GM18499 (cell line): ENCODE measurements at regions not wholly inside any gene's neighbourhood (a gene's known extent, or its start where the extent isn't known, plus 50 kb on each side); places are given as distances from the start of the nearest gene placed in this dataset.

Experiments used
- ATAC-seq: cut with Tn5 transposase; IDR thresholded peaks from one replicate; pipeline ENCODE4 v1.9.1; 2021; ENCODE audit warnings: moderate number of reproducible peaks; ENCODE audit not compliant: insufficient read depth, unreplicated experiment

DNA sequence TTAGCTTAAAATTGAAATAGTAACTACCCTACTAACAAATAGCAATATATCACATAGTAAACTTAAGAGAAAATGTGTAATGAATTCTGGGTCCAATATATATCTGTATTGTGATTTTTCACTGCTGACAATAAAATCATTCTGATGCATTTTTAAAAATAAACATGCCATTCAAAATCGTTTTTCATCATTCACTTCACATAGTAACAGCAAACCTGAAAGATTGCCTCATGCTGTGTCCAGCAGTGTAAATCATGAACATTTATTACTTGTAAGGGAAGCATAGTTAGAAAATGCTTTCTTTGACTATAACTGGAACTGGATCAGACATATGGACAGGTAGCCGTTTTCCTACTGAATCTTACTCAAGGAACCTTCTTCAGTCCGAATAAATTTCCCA, 446.1 kb downstream of the UTRN start:
- no peak for ATAC-seq

DNA sequence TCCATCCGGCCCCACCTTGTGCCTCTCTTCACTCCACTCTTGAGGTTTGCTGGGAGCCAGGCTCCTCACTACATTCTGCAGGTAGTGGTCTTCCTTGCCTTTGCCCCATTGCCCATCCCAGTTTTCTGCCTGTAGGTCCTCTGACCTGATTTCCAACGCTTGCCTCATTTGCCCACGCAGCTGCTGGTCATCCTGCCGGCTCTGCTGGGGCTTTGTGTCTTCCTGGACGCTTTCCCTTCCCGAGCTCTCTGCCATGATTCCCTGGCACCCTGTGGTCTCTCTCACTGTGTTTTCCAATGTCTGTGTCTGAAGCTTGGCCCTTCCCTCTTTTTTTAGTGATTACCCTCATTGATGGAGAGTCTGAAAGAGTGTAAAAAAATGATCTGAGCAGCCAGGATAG, 451.6 kb downstream of the UTRN start:
- no peak for ATAC-seq

- ATAC-seq: no peak
Observed at GRCh38 chr6:144737998-144738397, 452.9 kb downstream of the UTRN start.

DNA sequence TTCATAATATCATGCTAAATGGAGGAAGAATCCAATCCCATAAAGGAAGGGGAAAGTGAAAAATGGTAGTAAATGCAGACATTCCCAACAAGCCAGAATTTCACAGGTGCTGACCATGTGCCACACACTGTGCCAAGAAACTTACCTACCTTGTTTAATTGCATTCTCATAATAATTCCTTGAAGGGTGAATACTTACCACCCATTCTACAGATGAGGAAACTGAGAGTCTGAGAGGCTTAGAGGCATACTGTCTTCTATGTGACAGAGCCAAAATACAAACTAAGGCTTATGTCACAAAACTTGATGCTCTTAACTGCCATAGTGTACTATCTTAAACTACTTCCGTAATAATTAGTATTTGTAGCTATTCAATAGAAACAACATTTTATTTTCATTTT, 454.7 kb downstream of the UTRN start:
- ATAC-seq: no peak

DNA sequence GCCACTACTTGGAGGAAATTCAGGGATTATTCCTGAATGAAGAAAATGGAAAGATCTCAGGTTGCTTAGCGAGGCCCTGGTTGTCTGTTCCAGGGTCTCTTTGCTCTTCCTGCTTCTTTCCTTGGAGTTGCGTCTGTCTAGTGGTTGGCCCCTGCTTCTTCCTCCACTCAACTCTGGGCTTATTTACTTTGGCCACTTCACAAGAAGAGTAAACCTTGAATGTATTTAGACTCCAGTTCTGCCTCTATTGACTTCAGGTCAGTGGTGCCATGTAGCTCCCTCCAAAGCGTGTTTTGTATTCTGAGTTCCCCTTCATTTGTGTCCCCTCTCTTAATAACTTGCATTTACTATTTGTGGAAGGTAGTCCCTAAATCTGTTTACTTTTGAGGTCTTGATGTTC, 456.5 kb downstream of the UTRN start:
- ATAC-seq: no peak

DNA sequence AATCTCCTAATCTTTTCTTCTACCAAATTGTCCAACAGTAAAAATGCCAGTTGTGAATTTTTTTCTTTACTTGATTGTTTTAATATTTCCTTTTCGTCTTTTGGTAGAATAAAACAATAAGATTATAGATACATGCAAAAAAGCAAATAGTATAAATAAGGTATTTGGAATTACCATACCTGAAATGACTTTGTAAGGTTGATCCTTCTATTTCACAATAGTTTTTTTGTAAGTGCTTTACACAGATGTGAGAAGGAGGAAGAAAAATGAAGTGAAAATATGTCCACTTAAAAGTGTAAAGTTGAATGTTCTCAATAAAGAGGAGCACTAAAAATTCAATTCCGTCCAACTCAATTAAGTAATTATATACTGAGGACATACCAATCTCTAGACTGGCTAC, 457.6 kb downstream of the UTRN start:
- no peak for ATAC-seq

- ATAC-seq: no peak
Observed at GRCh38 chr6:144744720-144745119, 459.6 kb downstream of the UTRN start.

- ATAC-seq: no peak
Observed at GRCh38 chr6:144745439-144745838, 460.3 kb downstream of the UTRN start.

DNA sequence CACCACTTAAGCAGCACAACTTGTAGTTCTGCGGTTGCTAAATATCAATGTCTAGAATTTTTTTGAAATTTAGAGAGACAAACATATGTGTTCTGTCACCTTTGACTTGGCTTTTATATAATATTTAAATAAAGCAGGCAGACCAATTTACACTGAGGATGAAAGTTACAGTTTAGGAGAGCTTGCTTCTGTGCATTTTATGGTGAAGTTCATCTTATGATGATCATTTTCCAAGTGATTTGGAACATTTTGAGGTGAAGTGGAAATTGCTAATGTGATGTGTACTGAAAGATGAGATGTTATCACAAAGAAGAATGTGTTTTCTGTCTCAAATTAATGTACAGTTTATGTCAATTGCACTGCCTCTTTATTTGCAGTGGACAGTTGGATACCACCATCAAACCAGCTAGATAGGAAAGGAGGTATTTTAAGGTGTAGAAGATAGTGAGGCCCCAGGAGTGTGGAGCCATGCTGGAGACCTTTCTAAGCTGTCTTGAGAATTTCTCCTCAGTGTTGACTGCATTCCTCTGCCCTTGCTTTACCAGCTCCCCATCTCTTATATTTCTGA, 461.9 kb downstream of the UTRN start:
- ATAC-seq: no peak

DNA sequence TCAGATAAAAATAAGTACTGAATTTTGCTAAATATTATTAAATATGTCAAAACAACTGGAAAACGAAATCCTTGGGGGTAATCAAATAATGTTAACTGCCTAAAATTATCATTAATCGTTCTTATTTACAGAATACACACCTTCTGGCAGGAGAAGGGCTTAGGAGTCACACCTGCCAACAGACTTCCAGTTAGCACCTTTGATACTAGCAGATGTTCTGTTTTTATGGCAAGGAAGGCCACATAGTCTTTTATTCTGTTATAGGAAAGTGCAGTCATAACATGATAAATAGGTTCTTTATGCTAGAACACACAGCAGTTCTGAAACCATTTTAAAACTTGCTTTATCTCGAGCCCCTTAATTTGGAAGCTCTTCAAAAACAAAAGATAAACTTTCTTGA, 464.1 kb downstream of the UTRN start:
- no peak for ATAC-seq

- ATAC-seq: peak; percentile 94
Observed at GRCh38 chr6:144753023-144753705, 468.0 kb downstream of the UTRN start.

DNA sequence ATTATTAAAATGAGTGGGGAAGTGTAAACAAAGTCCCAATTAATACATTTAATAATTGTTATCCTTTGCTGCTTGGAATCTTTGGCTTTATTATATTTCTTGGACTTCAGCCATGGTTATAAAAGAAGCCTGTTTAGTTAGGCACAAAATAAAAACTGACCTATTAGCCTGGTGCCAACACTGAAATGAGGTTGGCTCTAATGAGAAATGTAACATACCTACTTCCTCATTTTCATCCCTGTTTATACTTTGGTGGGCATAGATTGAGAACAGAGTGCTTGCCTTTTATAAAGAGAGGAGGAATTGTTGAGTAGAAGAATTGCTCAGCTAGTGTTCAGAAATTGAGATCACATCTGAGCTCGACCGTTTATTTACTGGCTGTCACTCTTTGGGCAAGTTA, 471.3 kb downstream of the UTRN start:
- ATAC-seq: no peak

DNA sequence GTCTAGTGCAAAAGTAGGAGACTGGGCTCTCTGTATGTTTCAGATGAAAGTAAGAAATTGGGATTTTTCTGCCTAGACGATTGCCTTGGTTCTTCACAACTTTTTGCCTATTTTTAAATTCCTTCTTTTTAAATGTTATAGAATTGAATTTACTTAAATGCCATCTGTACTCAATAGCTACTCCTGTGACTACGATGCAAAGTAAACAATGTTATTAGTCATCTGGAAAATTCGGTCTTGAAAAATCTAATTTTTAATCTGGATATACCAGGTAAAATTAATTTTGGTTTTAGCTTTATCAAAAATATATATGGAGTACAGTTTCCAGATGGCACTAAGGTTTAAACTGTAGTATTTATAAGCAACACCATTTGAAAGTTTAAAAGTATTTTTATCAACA, 472.2 kb downstream of the UTRN start:
- no peak for ATAC-seq

DNA sequence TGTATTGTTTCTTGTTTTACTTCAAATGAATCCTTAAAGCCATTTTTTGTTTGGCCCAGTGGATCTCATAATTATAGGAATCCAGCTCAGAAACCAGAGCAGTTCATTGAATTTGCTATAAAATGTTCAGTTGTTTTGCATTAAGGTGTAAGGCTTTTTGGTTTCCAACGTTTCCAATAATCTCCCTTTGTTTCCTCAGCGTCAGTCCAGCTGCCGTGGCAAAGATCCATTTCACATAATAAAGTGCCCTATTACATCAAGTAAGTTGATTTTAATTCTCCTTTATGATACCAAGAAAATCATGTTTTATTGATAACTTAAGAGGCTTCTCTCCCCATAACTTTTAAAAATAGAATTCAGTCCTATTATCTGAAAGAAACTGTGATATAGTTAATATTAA, 472.6 kb downstream of the UTRN start:
- no peak for ATAC-seq

GRCh38 chr6:144758602-144759001, 473.5 kb downstream of the UTRN start:
- ATAC-seq: no peak

DNA sequence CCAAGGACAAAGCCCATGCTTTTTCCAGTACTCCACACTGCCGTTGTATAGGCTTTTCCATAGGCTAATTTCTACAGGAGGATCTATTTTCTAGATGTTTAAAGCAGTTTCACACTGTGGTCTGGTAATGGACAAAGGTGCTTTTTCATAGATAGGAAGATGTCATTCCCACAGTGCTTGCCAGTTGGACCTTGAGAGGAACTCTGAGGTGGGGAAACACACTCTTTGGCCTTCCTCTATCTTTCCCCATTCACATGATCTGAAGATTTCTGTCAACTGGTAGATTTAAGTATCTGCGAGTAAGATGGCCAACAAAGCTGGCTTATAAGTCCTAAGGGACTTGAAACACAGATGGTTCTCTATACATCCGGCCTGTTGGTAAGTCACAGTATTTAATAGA, 477.3 kb downstream of the UTRN start:
- no peak for ATAC-seq

DNA sequence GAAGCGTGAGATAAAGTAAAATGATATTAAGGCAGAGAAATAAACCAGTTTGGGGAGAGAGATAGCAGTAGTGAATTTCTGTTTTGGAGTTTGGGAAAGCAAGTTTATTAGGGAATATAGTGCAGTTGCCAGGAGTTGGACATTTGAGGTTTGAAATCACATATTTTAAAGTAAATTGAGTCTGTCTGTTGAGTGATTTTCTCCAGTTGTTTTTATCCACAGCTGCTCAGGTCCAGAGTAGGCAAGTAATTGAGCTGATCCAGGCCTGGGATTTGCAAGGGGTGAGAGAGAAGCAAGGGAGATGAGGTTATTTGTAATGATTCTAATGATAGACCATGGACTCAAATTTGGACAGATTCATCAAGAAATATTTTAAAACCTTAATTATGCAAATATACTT, 481.9 kb downstream of the UTRN start:
- ATAC-seq: no peak

DNA sequence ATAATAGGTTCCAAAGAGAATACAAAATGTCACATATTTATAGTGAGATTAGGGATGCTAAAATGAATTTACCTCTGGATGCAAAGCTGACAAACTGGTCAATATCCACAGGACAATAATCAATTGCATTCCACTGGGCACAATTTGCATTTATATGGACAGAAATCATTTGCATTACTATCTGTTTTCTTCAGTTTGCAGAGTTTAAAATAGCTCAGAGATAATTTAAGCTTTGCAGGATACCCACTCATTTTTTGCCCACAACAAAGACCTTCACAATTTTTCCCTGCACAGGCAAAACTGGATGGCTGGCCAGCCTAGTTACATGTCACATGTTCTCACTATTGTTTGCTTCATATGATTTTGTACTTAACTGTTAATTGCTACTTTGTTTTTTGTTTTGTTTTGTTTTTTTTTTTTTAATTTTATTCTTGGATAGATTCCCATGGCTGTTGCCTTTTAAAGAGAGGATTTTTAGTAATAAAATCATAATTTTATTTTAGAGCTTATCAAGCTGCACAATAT, 483.5 kb downstream of the UTRN start:
- no peak for ATAC-seq

DNA sequence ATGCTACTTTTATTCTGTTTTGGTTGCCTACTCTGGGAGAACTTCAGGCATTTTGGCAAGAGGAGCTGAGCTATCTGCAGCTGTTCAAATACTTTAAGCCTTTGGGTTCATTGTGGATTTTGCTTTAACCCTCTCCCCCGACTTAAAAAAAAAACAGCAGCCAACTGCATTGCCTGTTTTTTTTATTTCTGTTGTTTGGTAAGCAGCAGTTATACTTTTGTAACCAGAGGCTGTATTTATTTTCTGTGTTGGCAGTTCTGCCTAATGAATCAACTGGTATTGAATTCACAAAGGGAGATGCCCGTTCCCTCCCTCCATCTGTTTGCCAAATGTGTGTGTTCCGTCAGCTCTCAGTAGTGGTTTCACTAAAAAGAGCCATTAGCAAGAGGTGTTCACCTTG, 484.0 kb downstream of the UTRN start:
- no peak for ATAC-seq

DNA sequence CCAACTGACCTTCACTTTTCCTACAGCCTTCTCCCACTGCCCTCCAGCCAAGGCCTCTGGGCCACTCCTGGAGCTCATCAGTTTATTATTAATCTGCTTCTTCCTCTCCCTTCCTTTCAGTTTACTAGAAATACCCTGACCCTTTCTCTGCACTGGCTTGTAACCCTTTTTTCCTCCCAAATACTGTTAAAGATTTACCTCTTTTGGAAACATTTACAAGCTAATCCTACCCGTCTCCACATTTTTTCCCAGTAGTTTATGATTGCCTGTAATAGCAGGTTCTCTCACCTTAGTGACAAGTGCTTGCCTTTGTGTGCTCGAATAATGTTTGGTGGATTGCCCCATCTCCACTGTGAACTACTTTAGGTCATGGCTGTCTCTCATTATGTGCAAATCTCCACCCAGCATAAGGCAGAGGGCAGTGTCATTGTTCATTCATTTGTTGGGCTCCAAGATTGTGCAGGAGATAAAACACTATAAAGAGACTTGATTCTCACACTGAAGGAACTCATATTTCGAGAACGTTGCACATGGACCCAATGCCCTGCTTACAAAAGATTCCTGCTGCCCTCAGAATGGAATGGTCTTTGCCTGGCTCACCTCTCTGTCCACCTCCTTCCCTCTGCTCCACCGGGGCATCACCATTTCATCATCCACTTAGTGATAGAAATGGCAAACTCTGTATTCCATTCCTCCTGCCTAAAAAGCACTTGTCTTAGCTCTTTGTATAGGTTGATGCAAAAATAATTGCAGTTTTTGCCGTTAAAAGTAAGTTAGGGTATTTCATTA, 491.1 kb downstream of the UTRN start:
- no peak for ATAC-seq

GRCh38 chr6:144777249-144777648, 492.1 kb downstream of the UTRN start:
- peak; percentile 52 for ATAC-seq
